Loucy (cell line): ENCODE measurements at regions not wholly inside any gene's neighbourhood (a gene's known extent, or its start where the extent isn't known, plus 50 kb on each side); places are given as distances from the start of the nearest gene placed in this dataset.
"Not testable (repeated sequence)": the region's sequence is repeated elsewhere in the genome, so short reads cannot be mapped to it uniquely, and the experiment has no call there.

ENCODE experiments used
- EZH2phosphoT487 ChIP-seq: fragments of 200-600 bp; IDR thresholded peaks from 2 replicates; pipeline ENCODE4 v1.6.1; 2018; ENCODE audit warnings: antibody characterized with exemption, mild to moderate bottlenecking, moderate library complexity, borderline replicate concordance
- TF ChIP-seq, protein P1 (sequence below): fragments of 200-600 bp; sonication (generic); conservative IDR thresholded peaks from 2 replicates; pipeline ENCODE4 v1.5.1; 2014; ENCODE audit warnings: mild to moderate bottlenecking, antibody characterized with exemption, low read length

- TF ChIP-seq, protein P1, sequence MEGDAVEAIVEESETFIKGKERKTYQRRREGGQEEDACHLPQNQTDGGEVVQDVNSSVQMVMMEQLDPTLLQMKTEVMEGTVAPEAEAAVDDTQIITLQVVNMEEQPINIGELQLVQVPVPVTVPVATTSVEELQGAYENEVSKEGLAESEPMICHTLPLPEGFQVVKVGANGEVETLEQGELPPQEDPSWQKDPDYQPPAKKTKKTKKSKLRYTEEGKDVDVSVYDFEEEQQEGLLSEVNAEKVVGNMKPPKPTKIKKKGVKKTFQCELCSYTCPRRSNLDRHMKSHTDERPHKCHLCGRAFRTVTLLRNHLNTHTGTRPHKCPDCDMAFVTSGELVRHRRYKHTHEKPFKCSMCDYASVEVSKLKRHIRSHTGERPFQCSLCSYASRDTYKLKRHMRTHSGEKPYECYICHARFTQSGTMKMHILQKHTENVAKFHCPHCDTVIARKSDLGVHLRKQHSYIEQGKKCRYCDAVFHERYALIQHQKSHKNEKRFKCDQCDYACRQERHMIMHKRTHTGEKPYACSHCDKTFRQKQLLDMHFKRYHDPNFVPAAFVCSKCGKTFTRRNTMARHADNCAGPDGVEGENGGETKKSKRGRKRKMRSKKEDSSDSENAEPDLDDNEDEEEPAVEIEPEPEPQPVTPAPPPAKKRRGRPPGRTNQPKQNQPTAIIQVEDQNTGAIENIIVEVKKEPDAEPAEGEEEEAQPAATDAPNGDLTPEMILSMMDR: not testable (repeated sequence)
- not testable (repeated sequence) for TF ChIP-seq EZH2phosphoT487
These were observed 248.6 kb downstream of the SPATA31A1 start for GRCh38 chr9:39604089-39604488.
